ENCODE measurements at regions not wholly inside any gene's neighbourhood (a gene's known extent, or its start where the extent isn't known, plus 50 kb on each side); places are given as distances from the start of the nearest gene placed in this dataset.

GRCh38 chr6:19472153-19472552, 365.0 kb upstream of the ID4 start:
- TF ChIP-seq CTCF (IDR thresholded peaks at IDR 0.05) (no peak), ZFX (IDR thresholded peaks at IDR 0.05; ENCODE audit: borderline replicate concordance) (no peak)
